ENCODE measurements at regions not wholly inside any gene's neighbourhood (a gene's known extent, or its start where the extent isn't known, plus 50 kb on each side); places are given as distances from the start of the nearest gene placed in this dataset.
"Not testable (repeated sequence)": the region's sequence is repeated elsewhere in the genome, so short reads cannot be mapped to it uniquely, and the experiment has no call there.

DNA sequence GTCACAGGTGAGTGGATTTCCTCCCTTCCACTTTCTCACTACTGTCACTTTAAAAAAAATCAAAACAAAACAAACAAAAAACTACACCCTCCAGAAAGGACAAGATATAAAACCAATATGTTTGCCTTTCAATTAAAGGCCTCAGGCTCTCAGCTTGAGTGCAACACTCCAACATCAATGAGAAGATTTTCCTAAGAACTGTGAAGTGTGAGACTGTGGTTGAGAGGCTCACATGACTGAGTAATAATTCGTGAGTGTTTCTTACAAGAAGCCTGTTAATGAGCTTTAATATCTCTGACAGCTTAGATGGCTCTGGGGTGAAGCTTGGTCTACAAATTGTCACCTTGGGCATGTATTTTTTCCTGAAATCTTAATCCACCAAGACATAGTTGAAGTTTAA lies 216.1 kb downstream of the ETAA1 start:
- H3K36me3 ChIP-seq (ENCODE audit: control insufficient read depth, insufficient read depth, low read length): no peaks in the 10 kb centered on the region
- TF ChIP-seq, protein P1, sequence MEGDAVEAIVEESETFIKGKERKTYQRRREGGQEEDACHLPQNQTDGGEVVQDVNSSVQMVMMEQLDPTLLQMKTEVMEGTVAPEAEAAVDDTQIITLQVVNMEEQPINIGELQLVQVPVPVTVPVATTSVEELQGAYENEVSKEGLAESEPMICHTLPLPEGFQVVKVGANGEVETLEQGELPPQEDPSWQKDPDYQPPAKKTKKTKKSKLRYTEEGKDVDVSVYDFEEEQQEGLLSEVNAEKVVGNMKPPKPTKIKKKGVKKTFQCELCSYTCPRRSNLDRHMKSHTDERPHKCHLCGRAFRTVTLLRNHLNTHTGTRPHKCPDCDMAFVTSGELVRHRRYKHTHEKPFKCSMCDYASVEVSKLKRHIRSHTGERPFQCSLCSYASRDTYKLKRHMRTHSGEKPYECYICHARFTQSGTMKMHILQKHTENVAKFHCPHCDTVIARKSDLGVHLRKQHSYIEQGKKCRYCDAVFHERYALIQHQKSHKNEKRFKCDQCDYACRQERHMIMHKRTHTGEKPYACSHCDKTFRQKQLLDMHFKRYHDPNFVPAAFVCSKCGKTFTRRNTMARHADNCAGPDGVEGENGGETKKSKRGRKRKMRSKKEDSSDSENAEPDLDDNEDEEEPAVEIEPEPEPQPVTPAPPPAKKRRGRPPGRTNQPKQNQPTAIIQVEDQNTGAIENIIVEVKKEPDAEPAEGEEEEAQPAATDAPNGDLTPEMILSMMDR (IDR thresholded peaks at IDR 0.05; ENCODE audit: insufficient read depth, low read depth, low read length): no peak
- no peaks in the 10 kb centered on the region for H3K27me3 ChIP-seq (ENCODE audit: control insufficient read depth, insufficient read depth, low read length)
- no peak overlapping the region for H3K4me3 ChIP-seq (ENCODE audit: low read depth, low read length)
- POLR2A ChIA-PET: no interaction called here
- CTCF ChIA-PET: interaction anchor here (1.3 kb wide), 1 partner anchor 137 kb away, joined by 3 read pairs; no protein-coding TSS in a partner anchor
- DNase-seq (ENCODE audit: low read depth): no peak

DNA sequence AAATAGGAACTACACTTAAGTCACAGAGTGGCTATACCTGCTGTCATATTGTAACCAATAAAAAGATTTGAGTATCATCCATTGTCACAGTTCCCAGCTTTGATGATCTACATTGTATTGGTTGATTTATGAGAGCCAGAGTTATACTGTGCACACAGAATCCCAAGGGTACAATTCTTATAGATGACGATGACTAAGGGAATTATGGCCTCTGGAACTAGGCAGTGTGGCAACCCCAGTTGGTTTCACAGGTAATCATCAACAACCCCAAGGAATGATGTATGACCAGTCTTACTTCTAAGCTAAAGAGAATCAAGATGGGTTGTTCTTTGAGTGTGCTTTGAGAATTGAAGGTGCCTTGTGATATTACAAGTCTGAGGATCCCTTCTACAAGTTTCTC lies 217.3 kb downstream of the ETAA1 start:
- Histone ChIP-seq H3K4me3 (ENCODE audit: low read depth, low read length) (no peak overlapping the region), H3K36me3 (ENCODE audit: control insufficient read depth, insufficient read depth, low read length) (no peaks in the 10 kb centered on the region), H3K27me3 (ENCODE audit: control insufficient read depth, insufficient read depth, low read length) (no peaks in the 10 kb centered on the region)
- no peak for DNase-seq (ENCODE audit: low read depth)
- POLR2A ChIA-PET: no interaction called here
- TF ChIP-seq, protein P1 (IDR thresholded peaks at IDR 0.05; ENCODE audit: insufficient read depth, low read depth, low read length): no peak
- CTCF ChIA-PET: no interaction called here

DNA sequence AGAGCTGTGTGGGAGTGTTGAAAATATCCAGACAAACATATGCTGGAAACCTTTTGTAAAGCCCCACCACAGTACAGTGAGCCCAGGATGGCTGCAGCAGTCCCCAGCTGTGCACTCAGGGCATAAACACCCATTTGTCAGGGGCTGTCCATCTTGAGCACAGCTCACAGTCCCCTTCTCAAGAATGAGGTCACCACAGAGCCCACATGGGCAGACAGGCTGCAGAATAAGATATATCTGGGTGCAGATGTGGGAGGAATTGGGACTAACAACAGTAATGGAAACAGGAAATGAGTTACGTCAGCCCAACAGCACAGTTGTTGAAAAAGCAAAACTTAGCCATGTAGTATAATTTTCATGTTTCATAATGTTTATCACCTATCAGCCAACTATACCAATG lies 219.6 kb downstream of the ETAA1 start:
- DNase-seq (ENCODE audit: low read depth): no peak
- Histone ChIP-seq H3K4me3 (ENCODE audit: low read depth, low read length) (no peak overlapping the region), H3K36me3 (ENCODE audit: control insufficient read depth, insufficient read depth, low read length) (no peaks in the 10 kb centered on the region), H3K27me3 (ENCODE audit: control insufficient read depth, insufficient read depth, low read length) (no peaks in the 10 kb centered on the region)
- CTCF ChIA-PET: interaction anchor here (0.7 to 1.4 kb wide), 2 partner anchors 223 to 380 kb away, joined by 3 read pairs; no protein-coding TSS in a partner anchor
- TF ChIP-seq, protein P1 (IDR thresholded peaks at IDR 0.05; ENCODE audit: insufficient read depth, low read depth, low read length): no peak
- POLR2A ChIA-PET: no interaction called here

DNA sequence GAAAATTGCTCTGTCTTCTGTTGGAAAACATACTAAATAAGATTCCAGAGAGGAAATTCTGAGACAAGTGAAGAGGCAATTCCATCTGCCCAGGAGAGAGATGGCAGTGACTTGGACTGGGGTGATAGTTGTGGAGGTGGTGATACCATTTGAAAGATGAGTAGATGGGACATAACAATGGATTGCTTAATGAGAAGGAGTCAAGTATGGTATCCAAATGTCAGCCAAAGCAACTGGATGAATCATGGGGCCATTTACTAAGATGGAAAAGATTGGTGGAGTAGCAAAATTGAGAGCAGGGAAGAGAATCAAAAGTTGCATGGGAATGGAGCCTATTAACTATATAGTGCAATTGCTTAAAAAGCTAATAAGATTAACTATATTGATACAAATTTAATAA lies 222.1 kb downstream of the ETAA1 start:
- CTCF ChIA-PET: interaction anchor here (0.7 kb wide), 1 partner anchor 400 kb away, joined by 3 read pairs; no protein-coding TSS in a partner anchor
- TF ChIP-seq, protein P1 (IDR thresholded peaks at IDR 0.05; ENCODE audit: insufficient read depth, low read depth, low read length): no peak

DNA sequence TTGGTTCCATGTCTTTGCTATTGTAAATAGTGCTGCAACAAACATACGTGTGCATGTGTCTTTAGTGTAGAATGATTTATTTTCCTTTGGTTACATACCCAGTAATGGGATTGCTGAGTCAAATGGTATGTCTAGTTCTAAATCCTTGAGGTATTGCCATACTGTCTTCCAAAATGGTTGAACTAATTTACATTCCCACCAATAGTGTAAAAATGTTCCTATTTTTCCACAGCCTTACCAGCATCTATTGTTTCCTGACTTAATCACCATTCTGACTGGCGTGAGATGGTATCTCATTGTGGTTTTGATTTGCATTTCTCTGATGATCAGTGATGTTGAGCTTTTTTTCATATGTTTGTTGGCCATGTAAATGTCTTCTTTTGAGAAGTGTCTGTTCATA lies 226.6 kb downstream of the ETAA1 start:
- H3K4me3 ChIP-seq (ENCODE audit: low read depth, low read length); H3K36me3 ChIP-seq (ENCODE audit: control insufficient read depth, insufficient read depth, low read length); H3K27me3 ChIP-seq (ENCODE audit: control insufficient read depth, insufficient read depth, low read length); POLR2A ChIA-PET; DNase-seq (ENCODE audit: low read depth); CTCF ChIA-PET: not testable (repeated sequence)

More for the DNA sequence above, 222.1 kb downstream of the ETAA1 start:
- Histone ChIP-seq H3K36me3 (ENCODE audit: control insufficient read depth, insufficient read depth, low read length) (no peaks in the 10 kb centered on the region), H3K4me3 (ENCODE audit: low read depth, low read length) (no peak overlapping the region), H3K27me3 (ENCODE audit: control insufficient read depth, insufficient read depth, low read length) (no peaks in the 10 kb centered on the region)
- POLR2A ChIA-PET: no interaction called here
- DNase-seq (ENCODE audit: low read depth): no peak

DNA sequence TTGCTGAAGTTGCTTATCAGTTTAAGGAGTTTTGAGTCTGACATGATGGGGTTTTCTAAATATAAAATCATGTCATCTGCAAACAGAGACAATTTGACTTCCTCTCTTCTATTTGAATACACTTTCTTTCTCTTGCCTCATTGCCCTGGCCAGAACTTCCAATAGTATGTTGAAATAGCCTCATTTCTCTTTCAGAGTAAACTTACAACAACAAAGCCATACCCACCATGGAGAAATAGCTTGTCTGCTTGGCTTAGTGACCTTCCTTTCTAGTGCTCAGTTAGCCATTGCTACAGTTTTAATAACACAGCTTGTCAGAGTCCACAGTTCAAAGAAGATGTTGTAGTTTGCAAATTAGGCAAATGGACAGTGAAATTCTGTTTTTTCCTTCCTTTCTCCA lies 228.0 kb downstream of the ETAA1 start:
- Histone ChIP-seq H3K36me3 (ENCODE audit: control insufficient read depth, insufficient read depth, low read length) (no peaks in the 10 kb centered on the region), H3K4me3 (ENCODE audit: low read depth, low read length) (no peak overlapping the region), H3K27me3 (ENCODE audit: control insufficient read depth, insufficient read depth, low read length) (no peaks in the 10 kb centered on the region)
- DNase-seq (ENCODE audit: low read depth): no peak
- ChIA-PET CTCF (no interaction called here), POLR2A (interaction anchor here (0.6 kb wide), 1 partner anchor 149 kb away, joined by 3 read pairs; no protein-coding TSS in a partner anchor)
- TF ChIP-seq, protein P1 (IDR thresholded peaks at IDR 0.05; ENCODE audit: insufficient read depth, low read depth, low read length): no peak
